ENCODE measurements at regions not wholly inside any gene's neighbourhood (a gene's known extent, or its start where the extent isn't known, plus 50 kb on each side); places are given as distances from the start of the nearest gene placed in this dataset.
A peak's percentile ranks its signal among the peaks of the same experiment; 100 is the strongest.
"Not testable (repeated sequence)": the region's sequence is repeated elsewhere in the genome, so short reads cannot be mapped to it uniquely, and the experiment has no call there.

GRCh38 chr2:118747066-118747465 lies 100.4 kb downstream of the EN1 start:
- H3K27ac ChIP-seq (ENCODE audit: low read depth, low read length), result no peak overlapping the region
- 76% methylated on average over 5 of the region's 5 CpGs for WGBS (ENCODE audit: insufficient coverage)
- H3K9me3 ChIP-seq (ENCODE audit: control insufficient read depth, insufficient read depth, low read length), result peaks cover 8% of the 10 kb centered on the region
- peak in 1 of 6 donors; percentile 38 for DNase-seq (ENCODE audit: low read depth in 4 of 6, low spot score in 6 of 6)
- no peaks in the 10 kb centered on the region for H3K4me1 ChIP-seq (ENCODE audit: control insufficient read depth, insufficient read depth, low read length)
- no peaks in the 10 kb centered on the region for H3K36me3 ChIP-seq (ENCODE audit: control insufficient read depth, insufficient read depth, low read length)
- no peak overlapping the region for H3K4me3 ChIP-seq (ENCODE audit: low read depth, low read length)
- H3K27me3 ChIP-seq (ENCODE audit: control insufficient read depth, insufficient read depth, low read length), result no peaks in the 10 kb centered on the region

GRCh38 chr2:118744682-118745181 lies 102.7 kb downstream of the EN1 start:
- DNase-seq (ENCODE audit: low read depth in 4 of 6, low spot score in 6 of 6); H3K4me3 ChIP-seq (ENCODE audit: low read depth, low read length); H3K27me3 ChIP-seq (ENCODE audit: control insufficient read depth, insufficient read depth, low read length); H3K4me1 ChIP-seq (ENCODE audit: control insufficient read depth, insufficient read depth, low read length); H3K9me3 ChIP-seq (ENCODE audit: control insufficient read depth, insufficient read depth, low read length); H3K36me3 ChIP-seq (ENCODE audit: control insufficient read depth, insufficient read depth, low read length); H3K27ac ChIP-seq (ENCODE audit: low read depth, low read length): not testable (repeated sequence)
- WGBS (ENCODE audit: insufficient coverage), result 86% methylated on average over 3 of the region's 3 CpGs

GRCh38 chr2:118738524-118739308 lies 108.7 kb downstream of the EN1 start:
- Histone ChIP-seq H3K4me3 (ENCODE audit: low read depth, low read length) (no peak overlapping the region), H3K27ac (ENCODE audit: low read depth, low read length) (no peak overlapping the region), H3K27me3 (ENCODE audit: control insufficient read depth, insufficient read depth, low read length) (no peaks in the 10 kb centered on the region), H3K9me3 (ENCODE audit: control insufficient read depth, insufficient read depth, low read length) (no peaks in the 10 kb centered on the region), H3K4me1 (ENCODE audit: control insufficient read depth, insufficient read depth, low read length) (peaks cover 4% of the 10 kb centered on the region), H3K36me3 (ENCODE audit: control insufficient read depth, insufficient read depth, low read length) (no peaks in the 10 kb centered on the region)
- 76% methylated on average over 5 of the region's 7 CpGs for WGBS (ENCODE audit: insufficient coverage)
- peak in 2 of 6 donors; percentile 26 to 63 for DNase-seq (ENCODE audit: low read depth in 4 of 6, low spot score in 6 of 6)

GRCh38 chr2:118738106-118738505 lies 109.3 kb downstream of the EN1 start:
- Histone ChIP-seq H3K36me3 (ENCODE audit: control insufficient read depth, insufficient read depth, low read length) (no peaks in the 10 kb centered on the region), H3K4me1 (ENCODE audit: control insufficient read depth, insufficient read depth, low read length) (peaks cover 4% of the 10 kb centered on the region), H3K27ac (ENCODE audit: low read depth, low read length) (no peak overlapping the region), H3K9me3 (ENCODE audit: control insufficient read depth, insufficient read depth, low read length) (no peaks in the 10 kb centered on the region), H3K27me3 (ENCODE audit: control insufficient read depth, insufficient read depth, low read length) (no peaks in the 10 kb centered on the region), H3K4me3 (ENCODE audit: low read depth, low read length) (no peak overlapping the region)
- 88% methylated on average over 1 of the region's 3 CpGs for WGBS (ENCODE audit: insufficient coverage)
- DNase-seq (ENCODE audit: low read depth in 4 of 6, low spot score in 6 of 6), result no peak

GRCh38 chr2:118737684-118738083 lies 109.8 kb downstream of the EN1 start:
- Histone ChIP-seq H3K9me3 (ENCODE audit: control insufficient read depth, insufficient read depth, low read length) (no peaks in the 10 kb centered on the region), H3K27ac (ENCODE audit: low read depth, low read length) (no peak overlapping the region), H3K27me3 (ENCODE audit: control insufficient read depth, insufficient read depth, low read length) (no peaks in the 10 kb centered on the region), H3K36me3 (ENCODE audit: control insufficient read depth, insufficient read depth, low read length) (no peaks in the 10 kb centered on the region), H3K4me3 (ENCODE audit: low read depth, low read length) (no peak overlapping the region), H3K4me1 (ENCODE audit: control insufficient read depth, insufficient read depth, low read length) (peaks cover 4% of the 10 kb centered on the region)
- DNase-seq (ENCODE audit: low read depth in 4 of 6, low spot score in 6 of 6), result no peak
- 70% methylated on average over 5 of the region's 5 CpGs for WGBS (ENCODE audit: insufficient coverage)

- no peaks in the 10 kb centered on the region for H3K36me3 ChIP-seq (ENCODE audit: control insufficient read depth, insufficient read depth, low read length)
- no peak for DNase-seq (ENCODE audit: low read depth in 4 of 6, low spot score in 6 of 6)
- no peak overlapping the region for H3K4me3 ChIP-seq (ENCODE audit: low read depth, low read length)
- no peak overlapping the region for H3K27ac ChIP-seq (ENCODE audit: low read depth, low read length)
- H3K9me3 ChIP-seq (ENCODE audit: control insufficient read depth, insufficient read depth, low read length), result no peaks in the 10 kb centered on the region
- WGBS (ENCODE audit: insufficient coverage), result 90% methylated on average over 3 of the region's 3 CpGs
- no peaks in the 10 kb centered on the region for H3K27me3 ChIP-seq (ENCODE audit: control insufficient read depth, insufficient read depth, low read length)
- no peaks in the 10 kb centered on the region for H3K4me1 ChIP-seq (ENCODE audit: control insufficient read depth, insufficient read depth, low read length)
Observed at GRCh38 chr2:118732432-118732831, 115.0 kb downstream of the EN1 start.

GRCh38 chr2:118731413-118731812 lies 116.0 kb downstream of the EN1 start:
- no peaks in the 10 kb centered on the region for H3K4me1 ChIP-seq (ENCODE audit: control insufficient read depth, insufficient read depth, low read length)
- no peak overlapping the region for H3K27ac ChIP-seq (ENCODE audit: low read depth, low read length)
- H3K36me3 ChIP-seq (ENCODE audit: control insufficient read depth, insufficient read depth, low read length), result no peaks in the 10 kb centered on the region
- H3K9me3 ChIP-seq (ENCODE audit: control insufficient read depth, insufficient read depth, low read length), result no peaks in the 10 kb centered on the region
- H3K4me3 ChIP-seq (ENCODE audit: low read depth, low read length), result no peak overlapping the region
- H3K27me3 ChIP-seq (ENCODE audit: control insufficient read depth, insufficient read depth, low read length), result no peaks in the 10 kb centered on the region
- DNase-seq (ENCODE audit: low read depth in 4 of 6, low spot score in 6 of 6), result no peak
- no CpG with 5 or more reads among the region's 1 CpG for WGBS (ENCODE audit: insufficient coverage)

- Histone ChIP-seq H3K4me1 (ENCODE audit: control insufficient read depth, insufficient read depth, low read length) (no peaks in the 10 kb centered on the region), H3K9me3 (ENCODE audit: control insufficient read depth, insufficient read depth, low read length) (no peaks in the 10 kb centered on the region), H3K27me3 (ENCODE audit: control insufficient read depth, insufficient read depth, low read length) (no peaks in the 10 kb centered on the region), H3K4me3 (ENCODE audit: low read depth, low read length) (no peak overlapping the region), H3K36me3 (ENCODE audit: control insufficient read depth, insufficient read depth, low read length) (no peaks in the 10 kb centered on the region), H3K27ac (ENCODE audit: low read depth, low read length) (no peak overlapping the region)
- no peak for DNase-seq (ENCODE audit: low read depth in 4 of 6, low spot score in 6 of 6)
- WGBS (ENCODE audit: insufficient coverage), result 87% methylated on average over 2 of the region's 3 CpGs
Observed at GRCh38 chr2:118730405-118730804, 117.0 kb downstream of the EN1 start.

- no peak for DNase-seq (ENCODE audit: low read depth in 4 of 6, low spot score in 6 of 6)
- Histone ChIP-seq H3K36me3 (ENCODE audit: control insufficient read depth, insufficient read depth, low read length) (no peaks in the 10 kb centered on the region), H3K27ac (ENCODE audit: low read depth, low read length) (no peak overlapping the region), H3K9me3 (ENCODE audit: control insufficient read depth, insufficient read depth, low read length) (no peaks in the 10 kb centered on the region), H3K4me1 (ENCODE audit: control insufficient read depth, insufficient read depth, low read length) (no peaks in the 10 kb centered on the region), H3K4me3 (ENCODE audit: low read depth, low read length) (no peak overlapping the region), H3K27me3 (ENCODE audit: control insufficient read depth, insufficient read depth, low read length) (no peaks in the 10 kb centered on the region)
- no CpG with 5 or more reads among the region's 1 CpG for whole genome bisulfite sequencing (ENCODE audit: insufficient coverage)
Observed at GRCh38 chr2:118729760-118730159, 117.7 kb downstream of the EN1 start.

- Histone ChIP-seq H3K4me1 (ENCODE audit: control insufficient read depth, insufficient read depth, low read length) (no peaks in the 10 kb centered on the region), H3K4me3 (ENCODE audit: low read depth, low read length) (no peak overlapping the region), H3K9me3 (ENCODE audit: control insufficient read depth, insufficient read depth, low read length) (no peaks in the 10 kb centered on the region), H3K27me3 (ENCODE audit: control insufficient read depth, insufficient read depth, low read length) (no peaks in the 10 kb centered on the region), H3K36me3 (ENCODE audit: control insufficient read depth, insufficient read depth, low read length) (no peaks in the 10 kb centered on the region), H3K27ac (ENCODE audit: low read depth, low read length) (no peak overlapping the region)
- DNase-seq (ENCODE audit: low read depth in 4 of 6, low spot score in 6 of 6), result no peak
Observed at GRCh38 chr2:118728984-118729383, 118.5 kb downstream of the EN1 start.
